ENCODE measurements at regions not wholly inside any gene's neighbourhood (a gene's known extent, or its start where the extent isn't known, plus 50 kb on each side); places are given as distances from the start of the nearest gene placed in this dataset.

- Histone ChIP-seq H3K27me3 (ENCODE audit: control insufficient read depth, extremely low read depth, insufficient read depth, low read length) (no peaks in the 10 kb centered on the region), H2AFZ (ENCODE audit: control insufficient read depth, low read length) (no peak overlapping the region), H3K4me2 (ENCODE audit: control insufficient read depth, extremely low read depth, insufficient read depth, low read depth, low read length) (no peak overlapping the region), H3K9me3 (ENCODE audit: control insufficient read depth, low read depth, low read length) (no peaks in the 10 kb centered on the region), H3K36me3 (ENCODE audit: control insufficient read depth in 2 of 2, extremely low read depth in 1 of 2, insufficient read depth in 2 of 2, low read length in 2 of 2) (no peaks in the 10 kb centered on the region), H4K20me1 (ENCODE audit: control insufficient read depth, extremely low read depth, insufficient read depth, low read length) (no peaks in the 10 kb centered on the region), H3K9ac (ENCODE audit: control insufficient read depth, extremely low read depth, insufficient read depth, low read length) (no peak overlapping the region), H3K4me3 (ENCODE audit: control insufficient read depth in 2 of 3, extremely low read depth in 1 of 3, insufficient read depth in 2 of 3, low read depth in 1 of 3, low read length in 3 of 3) (no peak overlapping the region), H3K79me2 (ENCODE audit: control insufficient read depth, insufficient read depth, low read length) (no peaks in the 10 kb centered on the region), H3K4me1 (ENCODE audit: control insufficient read depth, extremely low read depth, insufficient read depth, low read length) (peaks cover 3% of the 10 kb centered on the region), H3K27ac (ENCODE audit: control insufficient read depth, insufficient read depth, low read length) (no peak overlapping the region), H3K9me1 (ENCODE audit: control insufficient read depth, extremely low read depth, insufficient read depth, low read length) (no peaks in the 10 kb centered on the region)
- DNase-seq (ENCODE audit: low read depth, low spot score), result no peak
- FAIRE-seq, result peak; percentile 23
- no peak for TF ChIP-seq EZH2 (IDR thresholded peaks at IDR 0.05; ENCODE audit: low read length)
- no peak for TF ChIP-seq CTCF (optimal IDR thresholded peaks at IDR 0.05 in 1 of 3, IDR thresholded peaks at IDR 0.05 in 1 of 3, conservative IDR thresholded peaks at IDR 0.05 in 1 of 3; ENCODE audit: extremely low read depth in 1 of 3, insufficient read depth in 2 of 3, low read length in 3 of 3)
- dilution Hi-C loops (cut with MboI; ENCODE audit: extremely low pct_ligation_motif_present, low sequenced_read_pairs), result no loop called here
Observed at GRCh38 chr11:26088391-26088790, 243.5 kb upstream of the ANO3 start.

- Histone ChIP-seq H3K9me1 (ENCODE audit: control insufficient read depth, extremely low read depth, insufficient read depth, low read length) (no peaks in the 10 kb centered on the region), H3K9ac (ENCODE audit: control insufficient read depth, extremely low read depth, insufficient read depth, low read length) (no peak overlapping the region), H3K79me2 (ENCODE audit: control insufficient read depth, insufficient read depth, low read length) (no peaks in the 10 kb centered on the region), H4K20me1 (ENCODE audit: control insufficient read depth, extremely low read depth, insufficient read depth, low read length) (no peaks in the 10 kb centered on the region), H3K4me2 (ENCODE audit: control insufficient read depth, extremely low read depth, insufficient read depth, low read depth, low read length) (no peak overlapping the region), H3K27ac (ENCODE audit: control insufficient read depth, insufficient read depth, low read length) (no peak overlapping the region), H3K27me3 (ENCODE audit: control insufficient read depth, extremely low read depth, insufficient read depth, low read length) (no peaks in the 10 kb centered on the region), H3K36me3 (ENCODE audit: control insufficient read depth in 2 of 2, extremely low read depth in 1 of 2, insufficient read depth in 2 of 2, low read length in 2 of 2) (no peaks in the 10 kb centered on the region), H3K9me3 (ENCODE audit: control insufficient read depth, low read depth, low read length) (no peaks in the 10 kb centered on the region), H3K4me1 (ENCODE audit: control insufficient read depth, extremely low read depth, insufficient read depth, low read length) (peaks cover 3% of the 10 kb centered on the region), H2AFZ (ENCODE audit: control insufficient read depth, low read length) (no peak overlapping the region), H3K4me3 (ENCODE audit: control insufficient read depth in 2 of 3, extremely low read depth in 1 of 3, insufficient read depth in 2 of 3, low read depth in 1 of 3, low read length in 3 of 3) (no peak overlapping the region)
- no peak for TF ChIP-seq CTCF (optimal IDR thresholded peaks at IDR 0.05 in 1 of 3, IDR thresholded peaks at IDR 0.05 in 1 of 3, conservative IDR thresholded peaks at IDR 0.05 in 1 of 3; ENCODE audit: extremely low read depth in 1 of 3, insufficient read depth in 2 of 3, low read length in 3 of 3)
- TF ChIP-seq EZH2 (IDR thresholded peaks at IDR 0.05; ENCODE audit: low read length), result no peak
- dilution Hi-C loops (cut with MboI; ENCODE audit: extremely low pct_ligation_motif_present, low sequenced_read_pairs), result no loop called here
- FAIRE-seq (no peak), DNase-seq (ENCODE audit: low read depth, low spot score) (no peak)
Observed at GRCh38 chr11:26090651-26091050, 241.3 kb upstream of the ANO3 start.

Measured in keratinocyte (primary cell).